ENCODE measurements at regions not wholly inside any gene's neighbourhood (a gene's known extent, or its start where the extent isn't known, plus 50 kb on each side); places are given as distances from the start of the nearest gene placed in this dataset.
"Not testable (repeated sequence)": the region's sequence is repeated elsewhere in the genome, so short reads cannot be mapped to it uniquely, and the experiment has no call there.

DNA sequence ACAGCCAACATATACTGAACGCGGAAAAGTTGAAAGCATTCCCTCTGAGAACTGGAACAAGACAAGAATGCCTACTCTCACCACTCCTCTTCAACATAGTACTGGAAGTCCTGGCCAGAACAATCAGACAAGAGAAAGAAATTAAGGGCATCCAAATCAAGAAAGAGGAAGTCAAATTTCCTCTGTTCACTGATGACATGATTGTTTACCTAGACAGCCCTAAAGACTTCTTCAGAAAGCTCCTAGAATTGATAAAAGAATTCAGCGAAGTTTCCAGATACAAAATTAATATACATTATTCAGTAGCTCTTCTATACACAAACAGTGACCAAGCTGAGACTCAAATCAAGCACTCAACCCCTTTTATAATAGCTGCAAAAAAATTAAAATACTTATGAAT lies 491.8 kb upstream of the POT1 start:
- TF ChIP-seq SUZ12 (IDR thresholded peaks at IDR 0.05); SP1 (IDR thresholded peaks at IDR 0.05); ZNF384 (IDR thresholded peaks at IDR 0.05); TARDBP (IDR thresholded peaks at IDR 0.05); FOXK2 (IDR thresholded peaks at IDR 0.05); L3MBTL2 (conservative IDR thresholded peaks at IDR 0.05); FOXM1 (IDR thresholded peaks at IDR 0.05; ENCODE audit: borderline replicate concordance); FOXA1 (IDR thresholded peaks at IDR 0.05); NFRKB (IDR thresholded peaks at IDR 0.05): not testable (repeated sequence)
- TF ChIP-seq, protein P1, sequence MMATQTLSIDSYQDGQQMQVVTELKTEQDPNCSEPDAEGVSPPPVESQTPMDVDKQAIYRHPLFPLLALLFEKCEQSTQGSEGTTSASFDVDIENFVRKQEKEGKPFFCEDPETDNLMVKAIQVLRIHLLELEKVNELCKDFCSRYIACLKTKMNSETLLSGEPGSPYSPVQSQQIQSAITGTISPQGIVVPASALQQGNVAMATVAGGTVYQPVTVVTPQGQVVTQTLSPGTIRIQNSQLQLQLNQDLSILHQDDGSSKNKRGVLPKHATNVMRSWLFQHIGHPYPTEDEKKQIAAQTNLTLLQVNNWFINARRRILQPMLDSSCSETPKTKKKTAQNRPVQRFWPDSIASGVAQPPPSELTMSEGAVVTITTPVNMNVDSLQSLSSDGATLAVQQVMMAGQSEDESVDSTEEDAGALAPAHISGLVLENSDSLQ (IDR thresholded peaks at IDR 0.05): not testable (repeated sequence)

All from HEK293T (cell line).